Caco-2 (cell line): ENCODE measurements at regions not wholly inside any gene's neighbourhood (a gene's known extent, or its start where the extent isn't known, plus 50 kb on each side); places are given as distances from the start of the nearest gene placed in this dataset.

ENCODE experiments used
- BruUV-seq: library from RNA; stranded (reverse); fragments of 400-500 nt; replicated peaks from 2 replicates; lab custom pipeline; 2021; lab: Mats Ljungman, UMichigan
- CTCF ChIA-PET: fragments of 300-600 bp; sonication (Branson Sonifier 250); formaldehyde crosslinking; loops from one replicate; lab custom pipeline; 2022; ENCODE audit warnings: antibody characterized with exemption; lab: Charles Lee
- POLR2A ChIA-PET: fragments of 300-600 bp; sonication (Branson Sonifier 250); formaldehyde crosslinking; loops from one replicate; lab custom pipeline; 2022; ENCODE audit warnings: antibody characterized with exemption; lab: Charles Lee
- DNase-seq, 2 experiments: peaks; one replicate each; pipeline versions ENCODE4 v3.0.0 to v3.0.0-alpha.2; 2020 to 2022
- H3K27me3 ChIP-seq: replicated peaks from 2 replicates; pipeline ENCODE4 v1.6.0; 2011; ENCODE audit warnings: low read length; ENCODE audit not compliant: control insufficient read depth, insufficient read depth
- H3K36me3 ChIP-seq: 2 replicates; pipeline ENCODE4 v1.5.1; 2011; ENCODE audit warnings: low read length; ENCODE audit not compliant: control insufficient read depth, insufficient read depth
- H3K4me1 ChIP-seq: fragments of 250-450 bp; sonication (Bioruptor Pico); 2 replicates; pipeline ENCODE4 v1.5.1; 2020; ENCODE audit warnings: mild to moderate bottlenecking
- H3K4me3 ChIP-seq: 2 replicates; pipeline ENCODE4 v1.5.1; 2011; ENCODE audit warnings: low read depth, mild to moderate bottlenecking, control low read depth, low read length
- H3K9me3 ChIP-seq: fragments of 250-450 bp; sonication (Bioruptor Pico); 2 replicates; pipeline ENCODE4 v1.5.1; 2020; ENCODE audit warnings: mild to moderate bottlenecking, moderate library complexity
- H3K27ac Mint-ChIP-seq: one replicate; pipeline ENCODE4 v1.8.0; 2022; ENCODE audit warnings: mixed read lengths; ENCODE audit not compliant: unreplicated experiment
- H3K27me3 Mint-ChIP-seq: one replicate; pipeline ENCODE4 v1.8.0; 2022; ENCODE audit warnings: mixed read lengths; ENCODE audit not compliant: insufficient read depth, unreplicated experiment
- H3K36me3 Mint-ChIP-seq: one replicate; pipeline ENCODE4 v1.8.0; 2022; ENCODE audit warnings: mild to moderate bottlenecking, mixed read lengths; ENCODE audit not compliant: insufficient read depth, unreplicated experiment
- H3K4me1 Mint-ChIP-seq: one replicate; pipeline ENCODE4 v1.8.0; 2022; ENCODE audit warnings: low read depth, mixed read lengths; ENCODE audit not compliant: unreplicated experiment
- H3K4me3 Mint-ChIP-seq: one replicate; pipeline ENCODE4 v1.8.0; 2022; ENCODE audit warnings: mild to moderate bottlenecking, moderate library complexity, mixed read lengths; ENCODE audit not compliant: unreplicated experiment
- H3K9me3 Mint-ChIP-seq: one replicate; pipeline ENCODE4 v1.8.0; 2022; ENCODE audit warnings: mixed read lengths; ENCODE audit not compliant: unreplicated experiment
- CTCF ChIP-seq, 2 experiments: fragments of 200-600 bp in 1 of 2; IDR thresholded peaks; 1 replicate in 1 of 2; 2 replicates in 1 of 2; pipeline versions ENCODE4 v1.5.1 to v1.8.0; 2011 to 2022; ENCODE audit warnings: antibody characterized with exemption in 1 of 2, control low read depth in 1 of 2, inconsistent platforms in 1 of 2, low read depth in 1 of 2, low read length in 1 of 2, mild to moderate bottlenecking in 1 of 2, moderate library complexity in 1 of 2; ENCODE audit not compliant: insufficient read depth in 1 of 2, severe bottlenecking in 1 of 2, unreplicated experiment in 1 of 2
- intact Hi-C: fragments of 100-400 bp; cut with micrococcal nuclease; formaldehyde crosslinking; loops from one replicate; pipeline ENCODE4 v1.10.0; 2022; ENCODE audit not compliant: unreplicated experiment

- Mint-ChIP-seq H3K9me3 (no peaks in the 10 kb centered on the region), H3K36me3 (no peaks in the 10 kb centered on the region), H3K27me3 (no peaks in the 10 kb centered on the region), H3K4me3 (no peak overlapping the region), H3K27ac (no peak overlapping the region), H3K4me1 (no peaks in the 10 kb centered on the region)
- DNase-seq, result no peak
- BruUV-seq, result no TSS peak
- Histone ChIP-seq H3K9me3 (no peaks in the 10 kb centered on the region), H3K36me3 (no peaks in the 10 kb centered on the region), H3K4me3 (no peak overlapping the region), H3K27me3 (no peaks in the 10 kb centered on the region), H3K4me1 (no peaks in the 10 kb centered on the region; the same call in 1 of the 2 replicates)
- CTCF ChIA-PET, result no interaction called here
- POLR2A ChIA-PET, result no interaction called here
- intact Hi-C loops, result no loop called here
- TF ChIP-seq CTCF (IDR thresholded peaks at IDR 0.05; ENCODE audit: insufficient read depth in 1 of 2, low read depth in 1 of 2, low read length in 1 of 2, severe bottlenecking in 1 of 2, unreplicated experiment in 1 of 2), result no peak
Observed at GRCh38 chr4:123867910-123868587, 471.5 kb downstream of the SPRY1 start.

DNA sequence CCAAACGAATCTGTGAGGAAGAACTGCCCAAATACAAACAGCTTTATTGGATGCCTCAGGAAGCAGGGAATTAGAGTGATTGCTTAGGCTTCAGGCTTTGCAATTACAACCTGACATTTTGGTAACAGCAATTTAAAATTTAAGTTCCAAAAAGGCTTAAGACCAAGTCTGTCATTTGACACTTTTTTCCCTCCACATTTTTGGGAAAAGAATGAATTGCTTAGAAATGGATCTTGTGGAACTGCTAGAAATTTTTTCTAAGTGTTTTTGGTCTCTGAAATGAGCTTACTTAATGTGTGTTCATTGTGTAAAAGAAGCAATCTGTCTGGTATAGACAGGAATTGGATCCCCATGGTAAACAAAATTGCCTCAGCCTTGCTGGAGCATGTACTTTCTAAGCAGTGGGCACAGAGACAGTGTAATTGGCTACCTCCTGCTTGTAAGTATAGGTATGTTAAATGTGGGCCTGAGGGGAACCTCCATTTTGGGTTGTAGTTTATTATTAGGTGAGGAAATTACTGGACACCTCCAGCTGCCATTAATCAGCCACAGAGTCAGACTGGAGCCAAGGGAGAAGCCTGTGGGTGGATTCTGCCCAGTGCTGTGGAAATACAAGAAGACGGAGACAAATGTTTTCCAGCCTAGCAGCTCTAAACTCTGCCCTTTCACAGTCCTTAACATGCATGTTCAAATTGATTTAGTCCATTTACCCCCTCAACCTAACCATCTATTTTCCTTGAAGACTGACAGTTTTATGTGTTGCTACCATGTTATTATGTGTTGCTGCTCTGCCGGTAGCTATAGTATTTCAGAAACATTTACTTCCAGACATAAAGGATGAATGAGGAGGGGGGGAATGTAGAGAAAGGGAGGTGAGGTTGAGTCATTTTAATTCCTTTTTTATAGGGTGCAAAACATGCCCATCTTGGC, 473.0 kb downstream of the SPRY1 start:
- POLR2A ChIA-PET, result no interaction called here
- H3K27ac Mint-ChIP-seq, result no peak overlapping the region
- CTCF ChIA-PET, result no interaction called here
- Histone ChIP-seq H3K9me3 (no peaks in the 10 kb centered on the region), H3K4me1 (no peaks in the 10 kb centered on the region; the same call in 1 of the 2 replicates), H3K4me3 (no peak overlapping the region), H3K36me3 (no peaks in the 10 kb centered on the region), H3K27me3 (no peaks in the 10 kb centered on the region)
- intact Hi-C loops, result no loop called here
- H3K9me3 Mint-ChIP-seq, result no peaks in the 10 kb centered on the region
- no peaks in the 10 kb centered on the region for H3K4me1 Mint-ChIP-seq
- no peak for TF ChIP-seq CTCF (IDR thresholded peaks at IDR 0.05; ENCODE audit: insufficient read depth in 1 of 2, low read depth in 1 of 2, low read length in 1 of 2, severe bottlenecking in 1 of 2, unreplicated experiment in 1 of 2)
- BruUV-seq, result no TSS peak
- H3K36me3 Mint-ChIP-seq, result no peaks in the 10 kb centered on the region
- H3K4me3 Mint-ChIP-seq, result no peak overlapping the region
- no peaks in the 10 kb centered on the region for H3K27me3 Mint-ChIP-seq
- no peak for DNase-seq

GRCh38 chr4:123870216-123870876, 473.8 kb downstream of the SPRY1 start:
- H3K4me1 Mint-ChIP-seq, result no peaks in the 10 kb centered on the region
- intact Hi-C loops, result no loop called here
- H3K27ac Mint-ChIP-seq, result no peak overlapping the region
- TF ChIP-seq CTCF (IDR thresholded peaks at IDR 0.05; ENCODE audit: insufficient read depth in 1 of 2, low read depth in 1 of 2, low read length in 1 of 2, severe bottlenecking in 1 of 2, unreplicated experiment in 1 of 2), result no peak
- H3K4me3 ChIP-seq, result no peak overlapping the region
- POLR2A ChIA-PET, result no interaction called here
- CTCF ChIA-PET, result no interaction called here
- no peaks in the 10 kb centered on the region for H3K27me3 Mint-ChIP-seq
- DNase-seq, result no peak
- no TSS peak for BruUV-seq
- no peaks in the 10 kb centered on the region for H3K9me3 Mint-ChIP-seq
- H3K36me3 Mint-ChIP-seq, result no peaks in the 10 kb centered on the region
- H3K4me3 Mint-ChIP-seq, result no peak overlapping the region
- H3K9me3 ChIP-seq, result no peaks in the 10 kb centered on the region
- H3K4me1 ChIP-seq, result no peaks in the 10 kb centered on the region; the same call in 1 of the 2 replicates
- H3K27me3 ChIP-seq, result no peaks in the 10 kb centered on the region
- H3K36me3 ChIP-seq, result no peaks in the 10 kb centered on the region
